GM18517 (cell line): ENCODE measurements at regions not wholly inside any gene's neighbourhood (a gene's known extent, or its start where the extent isn't known, plus 50 kb on each side); places are given as distances from the start of the nearest gene placed in this dataset.

Source experiments
- ATAC-seq: cut with Tn5 transposase; IDR thresholded peaks from one replicate; pipeline ENCODE4 v1.9.1; 2021; ENCODE audit warnings: mild to moderate bottlenecking, moderate library complexity; ENCODE audit not compliant: unreplicated experiment

- ATAC-seq, result no peak
Measured at GRCh38 chr4:162659716-162660115, 495.9 kb upstream of the FSTL5 start.

- ATAC-seq, result no peak
Measured at GRCh38 chr4:162657966-162658365, 494.2 kb upstream of the FSTL5 start.

GRCh38 chr4:162650166-162650565, 486.4 kb upstream of the FSTL5 start:
- ATAC-seq, result no peak

GRCh38 chr4:162645381-162645780, 481.6 kb upstream of the FSTL5 start:
- no peak for ATAC-seq

GRCh38 chr4:162644346-162644745, 480.5 kb upstream of the FSTL5 start:
- ATAC-seq, result no peak

GRCh38 chr4:162640152-162640551, 476.4 kb upstream of the FSTL5 start:
- ATAC-seq, result no peak

- no peak for ATAC-seq
Measured at GRCh38 chr4:162634390-162634789, 470.6 kb upstream of the FSTL5 start.

- ATAC-seq, result no peak
Measured at GRCh38 chr4:162622664-162623063, 458.9 kb upstream of the FSTL5 start.

- no peak for ATAC-seq
Measured at GRCh38 chr4:162610116-162610515, 446.3 kb upstream of the FSTL5 start.

GRCh38 chr4:162586266-162586665, 422.5 kb upstream of the FSTL5 start:
- no peak for ATAC-seq

- ATAC-seq, result no peak
Measured at GRCh38 chr4:162582180-162582579, 418.4 kb upstream of the FSTL5 start.

- ATAC-seq, result no peak
Measured at GRCh38 chr4:162565730-162566129, 401.9 kb upstream of the FSTL5 start.

- ATAC-seq, result no peak
Measured at GRCh38 chr4:162560073-162560472, 396.3 kb upstream of the FSTL5 start.

GRCh38 chr4:162557516-162558106, 393.8 kb upstream of the FSTL5 start:
- ATAC-seq, result no peak

GRCh38 chr4:162535121-162535520, 371.3 kb upstream of the FSTL5 start:
- no peak for ATAC-seq

GRCh38 chr4:162523171-162523570, 359.4 kb upstream of the FSTL5 start:
- no peak for ATAC-seq

GRCh38 chr4:162522724-162523123, 358.9 kb upstream of the FSTL5 start:
- ATAC-seq, result no peak

- ATAC-seq, result no peak
Measured at GRCh38 chr4:162510937-162511336, 347.1 kb upstream of the FSTL5 start.

- no peak for ATAC-seq
Measured at GRCh38 chr4:162510115-162510514, 346.3 kb upstream of the FSTL5 start.

- ATAC-seq, result no peak
Measured at GRCh38 chr4:162509333-162509732, 345.5 kb upstream of the FSTL5 start.

- no peak for ATAC-seq
Measured at GRCh38 chr4:162506253-162506652, 342.5 kb upstream of the FSTL5 start.

GRCh38 chr4:162503868-162504267, 340.1 kb upstream of the FSTL5 start:
- ATAC-seq, result no peak

GRCh38 chr4:162502109-162502508, 338.3 kb upstream of the FSTL5 start:
- ATAC-seq, result no peak
